PC-9 (cell line): ENCODE measurements at regions not wholly inside any gene's neighbourhood (a gene's known extent, or its start where the extent isn't known, plus 50 kb on each side); places are given as distances from the start of the nearest gene placed in this dataset.

Experiments used
- BruUV-seq: library from RNA; stranded (reverse); fragments of 400-500 nt; replicated peaks from 2 replicates; lab custom pipeline; 2021; lab: Mats Ljungman, UMichigan
- CTCF ChIA-PET: fragments of 300-600 bp; sonication (Branson Sonifier 250); formaldehyde crosslinking; loops from one replicate; lab custom pipeline; 2022; ENCODE audit warnings: antibody characterized with exemption; lab: Charles Lee
- POLR2A ChIA-PET: fragments of 300-600 bp; sonication (Branson Sonifier 250); formaldehyde crosslinking; loops from one replicate; lab custom pipeline; 2022; ENCODE audit warnings: antibody characterized with exemption; ENCODE audit not compliant: unreplicated experiment; lab: Charles Lee
- DNase-seq, 2 experiments: peaks; one replicate each; pipeline versions ENCODE4 v3.0.0 to v3.0.0-alpha.2; 2015 to 2022; ENCODE audit warnings: mixed read lengths in 1 of 2
- H2AFZ ChIP-seq: fragments of 200-600 bp; sonication (generic); 2 replicates; pipeline ENCODE4 v1.8.1; 2017; ENCODE audit warnings: antibody characterized with exemption
- H3F3A ChIP-seq: fragments of 200-600 bp; sonication (generic); 2 replicates; pipeline ENCODE4 v1.8.1; 2017; ENCODE audit warnings: antibody characterized with exemption, mild to moderate bottlenecking, low read depth; ENCODE audit not compliant: insufficient read depth
- H3K27ac ChIP-seq: fragments of 200-600 bp; sonication (generic); 2 replicates; pipeline ENCODE4 v1.6.1; 2016; ENCODE audit warnings: mixed run types
- H3K27me3 ChIP-seq: fragments of 200-600 bp; sonication (generic); 2 replicates; pipeline ENCODE4 v1.6.1; 2016; ENCODE audit warnings: low read depth, mixed run types; ENCODE audit not compliant: insufficient read depth
- H3K36me3 ChIP-seq: fragments of 200-600 bp; sonication (generic); 2 replicates; pipeline ENCODE4 v1.6.1; 2016; ENCODE audit warnings: low read depth, mixed run types
- H3K4me1 ChIP-seq: fragments of 200-600 bp; sonication (generic); replicated peaks from 2 replicates; pipeline ENCODE4 v1.6.1; 2016; ENCODE audit warnings: mixed run types; ENCODE audit not compliant: insufficient read depth
- H3K4me2 ChIP-seq: fragments of 200-600 bp; sonication (generic); 2 replicates; pipeline ENCODE4 v1.6.1; 2017; ENCODE audit warnings: mixed run types
- H3K4me3 ChIP-seq: fragments of 200-600 bp; sonication (generic); 2 replicates; pipeline ENCODE4 v1.6.1; 2016; ENCODE audit warnings: mixed run types
- H3K79me2 ChIP-seq: fragments of 200-600 bp; sonication (generic); 2 replicates; pipeline ENCODE4 v1.6.1; 2017; ENCODE audit warnings: low read depth, mixed run types
- H3K9me2 ChIP-seq: fragments of 200-600 bp; sonication (generic); 2 replicates; pipeline ENCODE4 v1.8.1; 2017; ENCODE audit warnings: mild to moderate bottlenecking; ENCODE audit not compliant: insufficient read depth
- H3K9me3 ChIP-seq: fragments of 200-600 bp; sonication (generic); 2 replicates; pipeline ENCODE4 v1.8.1; 2016; ENCODE audit warnings: low read depth; ENCODE audit not compliant: insufficient read depth
- H4K20me1 ChIP-seq: fragments of 200-600 bp; sonication (generic); 2 replicates; pipeline ENCODE4 v1.8.1; 2017; ENCODE audit not compliant: insufficient read depth
- EZH2 ChIP-seq: fragments of 200-600 bp; sonication (generic); IDR thresholded peaks from 2 replicates; pipeline ENCODE4 v1.8.0; 2017; ENCODE audit warnings: antibody characterized with exemption, low read depth
- intact Hi-C: fragments of 100-400 bp; cut with micrococcal nuclease; formaldehyde crosslinking; loops from one replicate; pipeline ENCODE4 v1.10.0; 2022; ENCODE audit not compliant: unreplicated experiment
- TF ChIP-seq, protein P1 (sequence below): fragments of 200-600 bp; sonication (generic); conservative IDR thresholded peaks from 2 replicates; pipeline ENCODE4 v1.6.1; 2017; ENCODE audit warnings: mixed run types, antibody characterized with exemption, mild to moderate bottlenecking, moderate library complexity

DNA sequence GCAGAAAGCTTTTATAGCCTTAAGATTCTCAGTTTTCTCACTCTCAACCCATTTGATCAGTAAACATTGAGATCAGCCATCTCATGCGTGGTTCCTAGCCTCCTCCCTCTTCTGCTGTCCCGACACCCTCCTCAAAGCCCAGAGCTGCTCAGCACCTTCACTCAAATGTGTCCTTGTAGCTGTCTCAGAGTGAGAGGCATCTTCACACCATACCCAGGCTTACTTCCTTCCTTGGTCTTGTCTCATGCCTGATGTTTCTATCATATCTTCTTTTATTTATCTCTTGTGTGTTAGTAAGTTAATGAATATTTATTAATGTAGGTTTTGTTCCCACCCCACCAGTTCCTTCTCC lies 72.4 kb upstream of the SNX2 start:
- intact Hi-C loops, result loop anchor here (5.0 to 10.0 kb wide), 3 partner anchors 72 to 662 kb away; partner anchors contain the start of genes SNX2 and SNX24
- Histone ChIP-seq H3K4me2 (no peak overlapping the region), H3K4me1 (no peaks in the 10 kb centered on the region), H3K79me2 (no peaks in the 10 kb centered on the region), H3K4me3 (no peak overlapping the region), H3K27me3 (no peaks in the 10 kb centered on the region), H3K27ac (no peak overlapping the region), H4K20me1 (no peaks in the 10 kb centered on the region), H3K9me2 (no peaks in the 10 kb centered on the region), H3F3A (no peaks in the 10 kb centered on the region), H2AFZ (no peak overlapping the region), H3K36me3 (no peaks in the 10 kb centered on the region), H3K9me3 (no peaks in the 10 kb centered on the region)
- CTCF ChIA-PET, result no interaction called here
- no TSS peak for BruUV-seq
- no peak for TF ChIP-seq EZH2
- TF ChIP-seq, protein P1, sequence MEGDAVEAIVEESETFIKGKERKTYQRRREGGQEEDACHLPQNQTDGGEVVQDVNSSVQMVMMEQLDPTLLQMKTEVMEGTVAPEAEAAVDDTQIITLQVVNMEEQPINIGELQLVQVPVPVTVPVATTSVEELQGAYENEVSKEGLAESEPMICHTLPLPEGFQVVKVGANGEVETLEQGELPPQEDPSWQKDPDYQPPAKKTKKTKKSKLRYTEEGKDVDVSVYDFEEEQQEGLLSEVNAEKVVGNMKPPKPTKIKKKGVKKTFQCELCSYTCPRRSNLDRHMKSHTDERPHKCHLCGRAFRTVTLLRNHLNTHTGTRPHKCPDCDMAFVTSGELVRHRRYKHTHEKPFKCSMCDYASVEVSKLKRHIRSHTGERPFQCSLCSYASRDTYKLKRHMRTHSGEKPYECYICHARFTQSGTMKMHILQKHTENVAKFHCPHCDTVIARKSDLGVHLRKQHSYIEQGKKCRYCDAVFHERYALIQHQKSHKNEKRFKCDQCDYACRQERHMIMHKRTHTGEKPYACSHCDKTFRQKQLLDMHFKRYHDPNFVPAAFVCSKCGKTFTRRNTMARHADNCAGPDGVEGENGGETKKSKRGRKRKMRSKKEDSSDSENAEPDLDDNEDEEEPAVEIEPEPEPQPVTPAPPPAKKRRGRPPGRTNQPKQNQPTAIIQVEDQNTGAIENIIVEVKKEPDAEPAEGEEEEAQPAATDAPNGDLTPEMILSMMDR, result no peak
- DNase-seq, result no peak
- POLR2A ChIA-PET, result interaction anchor here (0.6 kb wide), 2 partner anchors 138 to 507 kb away, joined by 3 to 4 read pairs; no protein-coding TSS in a partner anchor

DNA sequence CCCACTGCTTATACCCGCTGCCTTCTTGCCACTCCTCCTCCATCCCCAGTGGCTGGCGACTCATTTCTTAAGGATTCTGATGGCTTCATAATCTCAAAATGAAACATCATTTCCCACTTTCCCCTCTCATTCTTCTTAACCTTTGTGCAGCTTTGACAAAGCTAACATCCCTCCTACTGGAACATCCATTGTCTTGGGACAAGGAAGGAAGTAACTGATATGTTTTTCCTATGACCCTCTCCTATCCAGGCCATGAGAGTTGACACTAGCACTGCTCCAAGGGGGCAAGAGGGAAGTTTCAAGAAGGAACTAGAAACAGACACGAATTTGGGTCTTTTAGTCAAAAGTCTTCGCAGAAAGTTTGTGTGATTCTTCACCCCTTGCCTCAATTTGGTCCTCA lies 71.7 kb upstream of the SNX2 start:
- Histone ChIP-seq H3K36me3 (no peaks in the 10 kb centered on the region), H2AFZ (no peak overlapping the region), H3F3A (no peaks in the 10 kb centered on the region), H3K4me3 (no peak overlapping the region), H4K20me1 (no peaks in the 10 kb centered on the region), H3K79me2 (no peaks in the 10 kb centered on the region), H3K4me1 (no peaks in the 10 kb centered on the region), H3K4me2 (no peak overlapping the region), H3K27ac (no peak overlapping the region), H3K27me3 (no peaks in the 10 kb centered on the region), H3K9me3 (no peaks in the 10 kb centered on the region), H3K9me2 (no peaks in the 10 kb centered on the region)
- DNase-seq, result no peak
- no TSS peak for BruUV-seq
- intact Hi-C loops, result loop anchor here (5.0 to 10.0 kb wide), 3 partner anchors 72 to 662 kb away; partner anchors contain the start of genes SNX2 and SNX24
- TF ChIP-seq, protein P1, result no peak
- TF ChIP-seq EZH2, result no peak
- ChIA-PET POLR2A (no interaction called here), CTCF (no interaction called here)

DNA sequence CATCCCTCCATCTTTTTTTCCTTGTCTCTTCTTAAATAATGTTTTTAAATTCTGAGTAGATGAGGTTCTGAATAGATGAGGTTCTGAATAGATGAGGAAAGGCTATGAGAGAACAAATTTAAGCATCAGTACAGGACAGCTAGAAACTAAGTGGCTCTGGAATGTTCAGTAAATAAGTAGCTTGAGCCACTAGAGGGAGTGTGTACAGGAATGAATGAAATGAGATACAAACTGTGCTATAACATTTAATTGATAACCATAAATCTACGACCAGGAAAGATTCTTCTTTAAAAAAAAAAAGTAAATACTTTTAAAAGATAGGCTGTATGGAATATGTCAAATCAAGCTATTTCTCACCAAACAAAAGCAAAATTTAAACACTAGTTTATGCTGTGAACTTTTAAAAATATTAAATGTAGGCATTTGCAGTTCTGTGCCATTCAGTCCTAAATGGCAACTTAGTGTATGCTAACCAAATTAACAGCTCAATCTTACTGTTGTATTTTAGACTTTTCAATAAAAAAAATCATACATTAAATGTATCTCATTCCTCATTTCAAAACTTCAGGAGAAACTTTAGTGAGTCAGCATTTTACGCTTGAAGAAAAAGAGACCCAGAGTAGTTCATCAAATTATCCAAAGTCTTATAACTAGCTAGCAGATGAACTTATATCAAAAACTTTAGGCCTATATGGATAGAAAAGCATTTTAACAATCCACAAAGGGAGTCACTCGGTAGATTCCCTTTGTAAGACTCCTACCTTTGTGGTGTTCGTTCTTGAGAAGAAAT lies 70.4 kb upstream of the SNX2 start:
- H3K9me3 ChIP-seq, result no peaks in the 10 kb centered on the region
- H2AFZ ChIP-seq, result no peak overlapping the region
- H3K4me3 ChIP-seq, result no peak overlapping the region
- no peaks in the 10 kb centered on the region for H3K27me3 ChIP-seq
- intact Hi-C loops, result loop anchor here (5.0 to 10.0 kb wide), 3 partner anchors 70 to 660 kb away; partner anchors contain the start of genes SNX2 and SNX24
- no TSS peak for BruUV-seq
- CTCF ChIA-PET, result interaction anchor here (0.6 kb wide), 2 partner anchors 379 to 907 kb away, joined by 4 to 7 read pairs; no protein-coding TSS in a partner anchor
- H3K4me1 ChIP-seq, result no peaks in the 10 kb centered on the region
- H3K79me2 ChIP-seq, result no peaks in the 10 kb centered on the region
- no peak overlapping the region for H3K4me2 ChIP-seq
- DNase-seq, result no peak
- H3K27ac ChIP-seq, result no peak overlapping the region
- H3K36me3 ChIP-seq, result no peaks in the 10 kb centered on the region
- POLR2A ChIA-PET, result no interaction called here
- no peaks in the 10 kb centered on the region for H3F3A ChIP-seq
- H4K20me1 ChIP-seq, result no peaks in the 10 kb centered on the region
- TF ChIP-seq, protein P1, result peak; percentile 73
- TF ChIP-seq EZH2, result no peak
- no peaks in the 10 kb centered on the region for H3K9me2 ChIP-seq
